Loucy (cell line): ENCODE measurements at regions not wholly inside any gene's neighbourhood (a gene's known extent, or its start where the extent isn't known, plus 50 kb on each side); places are given as distances from the start of the nearest gene placed in this dataset.

Experiments used
- H2AFZ ChIP-seq: fragments of 200-600 bp; sonication (generic); 2 replicates; pipeline ENCODE4 v1.6.0; 2016; ENCODE audit warnings: antibody characterized with exemption, mild to moderate bottlenecking, low read length, moderate library complexity
- H3F3A ChIP-seq: fragments of 200-600 bp; 2 replicates; pipeline ENCODE4 v1.6.0; 2016; ENCODE audit warnings: antibody characterized with exemption, low read depth, mild to moderate bottlenecking
- H3K27me3 ChIP-seq: fragments of 200-600 bp; sonication (generic); 2 replicates; pipeline ENCODE4 v1.6.1; 2014; ENCODE audit warnings: low read length, mild to moderate bottlenecking; ENCODE audit not compliant: insufficient read depth, poor library complexity, severe bottlenecking
- H3K36me3 ChIP-seq: fragments of 200-600 bp; sonication (generic); 2 replicates; pipeline ENCODE4 v1.6.1; 2016; ENCODE audit warnings: low read length; ENCODE audit not compliant: insufficient read depth
- H3K4me1 ChIP-seq: fragments of 200-600 bp; sonication (generic); 2 replicates; pipeline ENCODE4 v1.5.1; 2014; ENCODE audit warnings: low read length, mild to moderate bottlenecking; ENCODE audit not compliant: insufficient read depth, poor library complexity, severe bottlenecking
- H3K4me2 ChIP-seq: fragments of 200-600 bp; sonication (generic); 2 replicates; pipeline ENCODE4 v1.6.0; 2014; ENCODE audit warnings: antibody characterized with exemption, low read length, low read depth, mild to moderate bottlenecking; ENCODE audit not compliant: poor library complexity, severe bottlenecking
- H3K4me3 ChIP-seq: fragments of 200-600 bp; sonication (generic); 2 replicates; pipeline ENCODE4 v1.5.1; 2014; ENCODE audit warnings: low read length, mild to moderate bottlenecking, mixed read lengths; ENCODE audit not compliant: poor library complexity, severe bottlenecking
- H3K79me2 ChIP-seq: fragments of 200-600 bp; sonication (generic); 2 replicates; pipeline ENCODE4 v1.6.1; 2014; ENCODE audit warnings: low read length; ENCODE audit not compliant: insufficient read depth
- H3K9ac ChIP-seq: fragments of 200-600 bp; sonication (generic); 2 replicates; pipeline ENCODE4 v1.6.0; 2014; ENCODE audit warnings: mild to moderate bottlenecking, low read depth, low read length, moderate library complexity; ENCODE audit not compliant: poor library complexity, severe bottlenecking
- H3K9me2 ChIP-seq: fragments of 200-600 bp; sonication (generic); replicated peaks from 2 replicates; pipeline ENCODE4 v1.6.1; 2016; ENCODE audit warnings: low read depth, low read length, mixed read lengths
- H3K9me3 ChIP-seq: fragments of 200-600 bp; sonication (generic); 2 replicates; pipeline ENCODE4 v1.6.1; 2014; ENCODE audit warnings: mild to moderate bottlenecking, antibody characterized with exemption, low read length, low read depth; ENCODE audit not compliant: insufficient read depth
- H4K20me1 ChIP-seq: fragments of 200-600 bp; sonication (generic); 2 replicates; pipeline ENCODE4 v1.6.0; 2014; ENCODE audit warnings: antibody characterized with exemption, low read length, mild to moderate bottlenecking; ENCODE audit not compliant: insufficient read depth, poor library complexity, severe bottlenecking
- CTCF ChIP-seq: fragments of 200-600 bp; sonication (generic); conservative IDR thresholded peaks from 2 replicates; pipeline ENCODE4 v1.5.1; 2014; ENCODE audit warnings: mild to moderate bottlenecking, antibody characterized with exemption, low read length
- EZH2phosphoT487 ChIP-seq: fragments of 200-600 bp; IDR thresholded peaks from 2 replicates; pipeline ENCODE4 v1.6.1; 2018; ENCODE audit warnings: antibody characterized with exemption, mild to moderate bottlenecking, moderate library complexity, borderline replicate concordance

GRCh38 chr12:92458996-92459395 lies 243.8 kb upstream of the PLEKHG7 start:
- H3K79me2 ChIP-seq = no peaks in the 10 kb centered on the region
- no peak overlapping the region for H2AFZ ChIP-seq
- H3K9me2 ChIP-seq = no peaks in the 10 kb centered on the region
- H3K4me1 ChIP-seq = peaks cover 36% of the 10 kb centered on the region
- no peak for TF ChIP-seq EZH2phosphoT487
- TF ChIP-seq CTCF = no peak
- H3K9me3 ChIP-seq = no peaks in the 10 kb centered on the region
- no peaks in the 10 kb centered on the region for H4K20me1 ChIP-seq
- H3K4me2 ChIP-seq = no peak overlapping the region
- no peaks in the 10 kb centered on the region for H3K27me3 ChIP-seq
- no peaks in the 10 kb centered on the region for H3F3A ChIP-seq
- H3K4me3 ChIP-seq = no peak overlapping the region
- no peak overlapping the region for H3K9ac ChIP-seq
- H3K36me3 ChIP-seq = no peaks in the 10 kb centered on the region

- peaks cover 28% of the 10 kb centered on the region for H3K4me1 ChIP-seq
- H3K36me3 ChIP-seq = no peaks in the 10 kb centered on the region
- no peaks in the 10 kb centered on the region for H3K9me3 ChIP-seq
- no peak overlapping the region for H3K9ac ChIP-seq
- no peaks in the 10 kb centered on the region for H3K9me2 ChIP-seq
- no peaks in the 10 kb centered on the region for H4K20me1 ChIP-seq
- no peaks in the 10 kb centered on the region for H3K27me3 ChIP-seq
- no peak overlapping the region for H3K4me3 ChIP-seq
- no peaks in the 10 kb centered on the region for H3F3A ChIP-seq
- no peak overlapping the region for H2AFZ ChIP-seq
- no peak overlapping the region for H3K4me2 ChIP-seq
- no peaks in the 10 kb centered on the region for H3K79me2 ChIP-seq
- TF ChIP-seq CTCF (no peak), EZH2phosphoT487 (no peak)
These were observed 245.2 kb upstream of the PLEKHG7 start for GRCh38 chr12:92457458-92458180.

GRCh38 chr12:92452763-92453162 lies 250.0 kb upstream of the PLEKHG7 start:
- no peak overlapping the region for H3K9ac ChIP-seq
- H3K27me3 ChIP-seq = no peaks in the 10 kb centered on the region
- H3F3A ChIP-seq = no peaks in the 10 kb centered on the region
- no peak overlapping the region for H3K4me3 ChIP-seq
- H3K9me2 ChIP-seq = no peaks in the 10 kb centered on the region
- H3K4me1 ChIP-seq = no peaks in the 10 kb centered on the region
- H3K79me2 ChIP-seq = no peaks in the 10 kb centered on the region
- H2AFZ ChIP-seq = no peak overlapping the region
- H3K36me3 ChIP-seq = no peaks in the 10 kb centered on the region
- H4K20me1 ChIP-seq = no peaks in the 10 kb centered on the region
- no peaks in the 10 kb centered on the region for H3K9me3 ChIP-seq
- TF ChIP-seq EZH2phosphoT487 = no peak
- no peak for TF ChIP-seq CTCF
- H3K4me2 ChIP-seq = no peak overlapping the region
